ENCODE measurements at regions not wholly inside any gene's neighbourhood (a gene's known extent, or its start where the extent isn't known, plus 50 kb on each side); places are given as distances from the start of the nearest gene placed in this dataset.
"Not testable (repeated sequence)": the region's sequence is repeated elsewhere in the genome, so short reads cannot be mapped to it uniquely, and the experiment has no call there.

GRCh38 chr4:164350716-164351115, 403.2 kb upstream of the SMIM31 start:
- H3K9me3 ChIP-seq (ENCODE audit: control insufficient read depth, insufficient read depth, low read depth, low read length); POLR2A ChIA-PET; H3K27ac ChIP-seq (ENCODE audit: extremely low read depth, low read depth, low read length); H3K36me3 ChIP-seq (ENCODE audit: control insufficient read depth in 2 of 2, insufficient read depth in 1 of 2, low read length in 2 of 2); H3K4me3 ChIP-seq (ENCODE audit: low read depth, low read length); H3K4me1 ChIP-seq (ENCODE audit: control insufficient read depth, insufficient read depth, low read length); CTCF ChIA-PET: not testable (repeated sequence)

- ChIA-PET POLR2A (no interaction called here), CTCF (no interaction called here)
- Histone ChIP-seq H3K27ac (ENCODE audit: extremely low read depth, low read depth, low read length) (no peak overlapping the region), H3K36me3 (ENCODE audit: control insufficient read depth in 2 of 2, insufficient read depth in 1 of 2, low read length in 2 of 2) (no peaks in the 10 kb centered on the region), H3K4me1 (ENCODE audit: control insufficient read depth, insufficient read depth, low read length) (no peaks in the 10 kb centered on the region), H3K4me3 (ENCODE audit: low read depth, low read length) (no peak overlapping the region), H3K9me3 (ENCODE audit: control insufficient read depth, insufficient read depth, low read depth, low read length) (no peaks in the 10 kb centered on the region)
- TF ChIP-seq GLIS1 (tag by site-specific recombination; IDR thresholded peaks at IDR 0.05) (no peak), ZFP37 (tag by site-specific recombination; IDR thresholded peaks at IDR 0.05) (no peak), EGR2 (tag by site-specific recombination; IDR thresholded peaks at IDR 0.05; ENCODE audit: low read depth) (no peak), ZNF596 (tag by site-specific recombination; IDR thresholded peaks at IDR 0.05) (no peak), ZNF585B (tag by site-specific recombination; IDR thresholded peaks at IDR 0.05) (no peak), SCRT2 (tag by site-specific recombination; IDR thresholded peaks at IDR 0.05) (no peak), ZNF830 (tag by site-specific recombination; IDR thresholded peaks at IDR 0.05; ENCODE audit: low read depth) (no peak), PRDM4 (tag by site-specific recombination; IDR thresholded peaks at IDR 0.05) (no peak)
These were observed 396.0 kb upstream of the SMIM31 start for GRCh38 chr4:164357957-164358356.

- Histone ChIP-seq H3K4me3 (ENCODE audit: low read depth, low read length) (no peak overlapping the region), H3K9me3 (ENCODE audit: control insufficient read depth, insufficient read depth, low read depth, low read length) (no peaks in the 10 kb centered on the region), H3K36me3 (ENCODE audit: control insufficient read depth in 2 of 2, insufficient read depth in 1 of 2, low read length in 2 of 2) (no peaks in the 10 kb centered on the region), H3K4me1 (ENCODE audit: control insufficient read depth, insufficient read depth, low read length) (no peaks in the 10 kb centered on the region), H3K27ac (ENCODE audit: extremely low read depth, low read depth, low read length) (no peak overlapping the region)
- CTCF ChIA-PET, result no interaction called here
- TF ChIP-seq ZNF155 (tag by site-specific recombination; IDR thresholded peaks at IDR 0.05) (no peak), ZNF311 (tag by site-specific recombination; IDR thresholded peaks at IDR 0.05; ENCODE audit: borderline replicate concordance) (no peak), ZNF146 (tag by site-specific recombination; IDR thresholded peaks at IDR 0.05) (no peak), ZNF624 (tag by site-specific recombination; IDR thresholded peaks at IDR 0.05) (no peak), YY1 (tag by site-specific recombination; IDR thresholded peaks at IDR 0.05) (no peak), ZSCAN18 (tag by site-specific recombination; IDR thresholded peaks at IDR 0.05) (no peak), BCL11B (tag by site-specific recombination; IDR thresholded peaks at IDR 0.05; ENCODE audit: low read depth) (no peak), ZNF221 (tag by site-specific recombination; IDR thresholded peaks at IDR 0.05; ENCODE audit: borderline replicate concordance) (no peak), REPIN1 (tag by site-specific recombination; IDR thresholded peaks at IDR 0.05; ENCODE audit: low read depth) (no peak), PRDM4 (tag by site-specific recombination; IDR thresholded peaks at IDR 0.05) (no peak), ZNF658 (tag by site-specific recombination; IDR thresholded peaks at IDR 0.05) (no peak), ZNF280D (tag by site-specific recombination; IDR thresholded peaks at IDR 0.05) (no peak), PBX3 (CRISPR knock-in tag; IDR thresholded peaks at IDR 0.05) (no peak)
- POLR2A ChIA-PET, result no interaction called here
These were observed 395.5 kb upstream of the SMIM31 start for GRCh38 chr4:164358400-164358799.
